GM13977 (cell line): ENCODE measurements at regions not wholly inside any gene's neighbourhood (a gene's known extent, or its start where the extent isn't known, plus 50 kb on each side); places are given as distances from the start of the nearest gene placed in this dataset.

ENCODE experiments used
- DNase-seq: peaks from one replicate; pipeline ENCODE4 v3.0.0; 2012; ENCODE audit warnings: low spot score
- CTCF ChIP-seq: IDR thresholded peaks from 2 replicates; pipeline ENCODE4 v1.5.1; 2012; ENCODE audit warnings: mild to moderate bottlenecking, control low read depth; ENCODE audit not compliant: insufficient read depth; ENCODE audit errors: extremely low read depth, missing control alignments
- in situ Hi-C: fragments of 300-500 bp; cut with MboI; formaldehyde crosslinking; loops from one replicate; pipeline ENCODE4 v1.12.0; 2022; ENCODE audit warnings: low sequenced_read_pairs, low pct_unique_long_range_greater_than_20kb, mixed read lengths, inconsistent platforms; ENCODE audit not compliant: unreplicated experiment

DNA sequence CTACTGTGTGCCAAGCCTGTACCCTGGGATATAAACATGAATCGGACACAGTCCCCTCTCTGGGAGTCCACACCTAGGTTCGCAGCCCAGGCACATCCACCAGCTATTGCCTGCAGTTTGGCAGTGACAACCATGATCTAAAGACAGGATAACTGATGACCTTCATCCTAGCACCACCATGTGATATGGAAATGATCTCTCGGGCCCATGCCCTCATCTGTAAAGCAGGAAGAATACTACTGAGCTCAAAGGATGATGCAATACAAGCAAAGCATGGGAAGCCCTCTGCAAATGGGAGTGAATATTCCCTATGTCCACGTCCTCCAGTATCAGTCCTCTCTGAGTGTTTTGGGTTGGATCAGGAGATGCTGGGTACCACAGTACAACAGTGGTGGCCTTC is 80.9 kb upstream of the MSX1 start:
- no peak for DNase-seq
- in situ Hi-C loops = no loop called here
- no peak for TF ChIP-seq CTCF

DNA sequence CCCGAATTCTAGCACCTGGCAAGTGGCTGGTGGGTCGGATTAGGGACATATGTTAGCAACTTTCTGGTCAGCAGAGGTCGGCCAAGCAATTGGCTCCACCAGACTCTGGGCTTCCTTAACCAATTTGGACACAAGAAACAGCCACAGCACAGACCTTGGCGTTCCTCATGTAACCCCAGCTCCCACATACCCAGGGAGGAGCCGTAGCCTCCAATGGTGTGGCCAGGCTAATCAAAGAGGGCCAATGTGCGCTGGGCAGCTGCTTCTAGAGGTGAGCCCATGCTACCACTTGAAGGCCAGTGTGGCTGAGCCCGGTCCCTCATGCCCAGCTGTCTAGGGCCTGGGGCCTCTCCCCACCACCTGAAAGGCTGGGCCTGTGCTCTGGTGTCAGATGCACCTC is 82.5 kb upstream of the MSX1 start:
- in situ Hi-C loops = no loop called here
- no peak for TF ChIP-seq CTCF
- no peak for DNase-seq

GRCh38 chr4:4776335-4776734 is 83.1 kb upstream of the MSX1 start:
- no peak for DNase-seq
- in situ Hi-C loops = no loop called here
- no peak for TF ChIP-seq CTCF

- no peak for TF ChIP-seq CTCF
- in situ Hi-C loops = no loop called here
- no peak for DNase-seq
Observed at GRCh38 chr4:4775493-4776004, 83.9 kb upstream of the MSX1 start.

DNA sequence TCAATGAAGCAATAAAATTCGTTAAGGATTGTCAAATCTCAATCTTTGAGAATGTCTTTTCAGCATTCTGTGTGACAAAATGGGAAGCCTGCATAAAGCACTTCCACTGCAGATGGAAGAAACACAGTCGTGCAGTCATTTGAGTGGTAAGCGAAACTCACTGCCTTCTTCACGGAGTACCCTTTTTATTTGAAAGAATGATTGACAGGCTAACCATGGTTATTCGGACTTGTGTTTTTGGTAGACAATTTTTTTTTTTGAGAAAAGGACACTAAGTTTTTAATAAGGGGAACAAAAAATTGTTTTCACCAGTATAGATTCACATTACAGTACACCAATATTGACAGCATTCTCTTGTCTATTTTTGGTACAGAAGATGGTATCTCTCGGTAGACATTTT is 86.9 kb upstream of the MSX1 start:
- in situ Hi-C loops = no loop called here
- no peak for TF ChIP-seq CTCF
- DNase-seq = no peak

- DNase-seq = no peak
- no peak for TF ChIP-seq CTCF
- in situ Hi-C loops = no loop called here
Observed at GRCh38 chr4:4771160-4771559, 88.3 kb upstream of the MSX1 start.

GRCh38 chr4:4770610-4771009 is 88.9 kb upstream of the MSX1 start:
- TF ChIP-seq CTCF = no peak
- no peak for DNase-seq
- in situ Hi-C loops = no loop called here
